ENCODE measurements at regions not wholly inside any gene's neighbourhood (a gene's known extent, or its start where the extent isn't known, plus 50 kb on each side); places are given as distances from the start of the nearest gene placed in this dataset.

DNA sequence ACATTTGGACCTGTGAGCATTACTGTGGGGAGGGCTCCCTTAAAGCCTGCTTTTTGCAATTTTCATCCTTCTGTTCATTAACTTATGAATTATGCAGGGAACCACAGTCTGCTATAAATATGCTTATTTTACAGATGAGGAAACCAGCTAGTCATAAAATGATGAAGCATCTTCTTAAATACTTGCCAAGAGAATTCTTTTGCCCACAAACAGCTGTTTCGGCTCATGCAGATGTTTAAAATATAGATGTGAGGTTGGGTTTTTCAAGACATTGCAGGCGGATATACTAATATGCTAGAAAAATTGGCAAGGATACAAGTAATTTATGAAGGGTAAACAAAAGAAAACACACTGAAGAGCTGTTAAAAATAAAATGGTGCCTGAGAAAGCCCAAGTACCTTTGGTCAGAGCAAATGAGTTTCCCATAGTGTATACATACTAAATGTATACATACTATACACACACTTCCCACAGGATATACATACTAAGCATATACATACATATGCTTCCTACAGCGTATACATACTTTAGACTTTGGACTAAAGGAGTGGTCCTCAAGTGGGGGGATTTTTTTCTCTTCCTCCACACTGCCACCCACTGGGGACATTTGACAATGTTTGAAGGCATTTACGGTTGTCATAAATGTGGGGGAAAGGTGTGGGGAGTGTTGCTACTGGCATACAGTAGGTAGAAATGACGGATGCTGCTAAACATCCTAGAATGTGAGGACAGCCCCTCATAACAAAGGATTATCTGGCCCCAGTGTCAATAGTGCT lies 164.9 kb upstream of the CSNK1A1L start:
- RAD21 ChIA-PET (ENCODE audit: low non-redundant PET in 1 of 2, low total read pairs in 2 of 2, uncharacterized antibody in 2 of 2, unreplicated experiment in 2 of 2): no interaction called here
- Histone ChIP-seq H3K9me3 (ENCODE audit: control insufficient read depth in 1 of 2, insufficient read depth in 1 of 2, low read depth in 1 of 2, low read length in 2 of 2) (peaks cover 0 to 20% of the 10 kb centered on the region in 2 experiments; a peak in 2 of 4 replicates), H3K4me3 (replicated peaks in 1 of 2; ENCODE audit: low read depth in 1 of 2, low read length in 2 of 2) (no peak overlapping the region), H2AFZ (ENCODE audit: low read depth, low read length, poor library complexity, severe bottlenecking) (no peak overlapping the region), H4K20me1 (ENCODE audit: insufficient read depth) (no peaks in the 10 kb centered on the region), H3K4me1 (ENCODE audit: control insufficient read depth in 1 of 2, insufficient read depth in 2 of 2, low read length in 2 of 2) (no peaks in the 10 kb centered on the region), H3K9ac (ENCODE audit: low read length) (no peak overlapping the region), H3K27me3 (ENCODE audit: insufficient read depth, low read length) (no peaks in the 10 kb centered on the region), H3K36me3 (ENCODE audit: control insufficient read depth in 1 of 2, insufficient read depth in 2 of 2, low read length in 2 of 2) (no peaks in the 10 kb centered on the region), H3K4me2 (ENCODE audit: low read length) (no peak overlapping the region), H3K79me2 (ENCODE audit: insufficient read depth, low read length) (no peaks in the 10 kb centered on the region), H3K9me2 (ENCODE audit: insufficient read depth) (no peaks in the 10 kb centered on the region), H3K27ac (ENCODE audit: low read depth, low read length) (no peak overlapping the region)
- ATAC-seq: no peak
- CTCF ChIA-PET: no interaction called here
- intact Hi-C loops (cut with micrococcal nuclease): no loop called here
- BruUV-seq (replicated peaks): no TSS peak
- no peak for DNase-seq (ENCODE audit: low read depth, low spot score)
- POLR2A ChIA-PET: no interaction called here
- TF ChIP-seq, protein P1, sequence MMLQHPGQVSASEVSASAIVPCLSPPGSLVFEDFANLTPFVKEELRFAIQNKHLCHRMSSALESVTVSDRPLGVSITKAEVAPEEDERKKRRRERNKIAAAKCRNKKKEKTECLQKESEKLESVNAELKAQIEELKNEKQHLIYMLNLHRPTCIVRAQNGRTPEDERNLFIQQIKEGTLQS (IDR thresholded peaks at IDR 0.05): no peak
- TF ChIP-seq JUND (IDR thresholded peaks at IDR 0.05) (no peak), SP1 (IDR thresholded peaks at IDR 0.05; ENCODE audit: low read depth) (no peak), TCF7L2 (IDR thresholded peaks at IDR 0.05; ENCODE audit: borderline replicate concordance, extremely low read depth, insufficient read depth, insufficient read length) (no peak), SRF (IDR thresholded peaks at IDR 0.05; ENCODE audit: low read depth) (no peak), EZH2phosphoT487 (IDR thresholded peaks at IDR 0.05; ENCODE audit: borderline replicate concordance) (no peak), POLR2AphosphoS5 (IDR thresholded peaks at IDR 0.05; ENCODE audit: low read depth, low read length) (no peak), ELF1 (IDR thresholded peaks at IDR 0.05; ENCODE audit: borderline replicate concordance, low read depth) (no peak), EGR1 (IDR thresholded peaks at IDR 0.05; ENCODE audit: low read depth) (no peak), YY1 (IDR thresholded peaks at IDR 0.05; ENCODE audit: extremely low read depth, insufficient replicate concordance, low read depth, low read length) (no peak), EZH2 (IDR thresholded peaks at IDR 0.05) (no peak), ZFX (IDR thresholded peaks at IDR 0.05) (no peak), CBX3 (IDR thresholded peaks at IDR 0.05; ENCODE audit: low read depth) (no peak), CEBPB (IDR thresholded peaks at IDR 0.05; ENCODE audit: low read depth) (no peak), FOSL1 (IDR thresholded peaks at IDR 0.05; ENCODE audit: low read depth) (no peak), ZNF274 (IDR thresholded peaks at IDR 0.05; ENCODE audit: low read depth, low read length) (no peak), SIN3A (IDR thresholded peaks at IDR 0.05; ENCODE audit: low read depth) (no peak)
- TF ChIP-seq, protein P2, sequence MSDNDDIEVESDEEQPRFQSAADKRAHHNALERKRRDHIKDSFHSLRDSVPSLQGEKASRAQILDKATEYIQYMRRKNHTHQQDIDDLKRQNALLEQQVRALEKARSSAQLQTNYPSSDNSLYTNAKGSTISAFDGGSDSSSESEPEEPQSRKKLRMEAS (IDR thresholded peaks at IDR 0.05): no peak
- TF ChIP-seq, protein P3, sequence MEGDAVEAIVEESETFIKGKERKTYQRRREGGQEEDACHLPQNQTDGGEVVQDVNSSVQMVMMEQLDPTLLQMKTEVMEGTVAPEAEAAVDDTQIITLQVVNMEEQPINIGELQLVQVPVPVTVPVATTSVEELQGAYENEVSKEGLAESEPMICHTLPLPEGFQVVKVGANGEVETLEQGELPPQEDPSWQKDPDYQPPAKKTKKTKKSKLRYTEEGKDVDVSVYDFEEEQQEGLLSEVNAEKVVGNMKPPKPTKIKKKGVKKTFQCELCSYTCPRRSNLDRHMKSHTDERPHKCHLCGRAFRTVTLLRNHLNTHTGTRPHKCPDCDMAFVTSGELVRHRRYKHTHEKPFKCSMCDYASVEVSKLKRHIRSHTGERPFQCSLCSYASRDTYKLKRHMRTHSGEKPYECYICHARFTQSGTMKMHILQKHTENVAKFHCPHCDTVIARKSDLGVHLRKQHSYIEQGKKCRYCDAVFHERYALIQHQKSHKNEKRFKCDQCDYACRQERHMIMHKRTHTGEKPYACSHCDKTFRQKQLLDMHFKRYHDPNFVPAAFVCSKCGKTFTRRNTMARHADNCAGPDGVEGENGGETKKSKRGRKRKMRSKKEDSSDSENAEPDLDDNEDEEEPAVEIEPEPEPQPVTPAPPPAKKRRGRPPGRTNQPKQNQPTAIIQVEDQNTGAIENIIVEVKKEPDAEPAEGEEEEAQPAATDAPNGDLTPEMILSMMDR (IDR thresholded peaks at IDR 0.05 in 2 of 3, conservative IDR thresholded peaks at IDR 0.05 in 1 of 3; ENCODE audit: borderline replicate concordance in 1 of 3, insufficient read depth in 1 of 3, low read depth in 2 of 3, low read length in 2 of 3): no peak
- TF ChIP-seq, protein P4, sequence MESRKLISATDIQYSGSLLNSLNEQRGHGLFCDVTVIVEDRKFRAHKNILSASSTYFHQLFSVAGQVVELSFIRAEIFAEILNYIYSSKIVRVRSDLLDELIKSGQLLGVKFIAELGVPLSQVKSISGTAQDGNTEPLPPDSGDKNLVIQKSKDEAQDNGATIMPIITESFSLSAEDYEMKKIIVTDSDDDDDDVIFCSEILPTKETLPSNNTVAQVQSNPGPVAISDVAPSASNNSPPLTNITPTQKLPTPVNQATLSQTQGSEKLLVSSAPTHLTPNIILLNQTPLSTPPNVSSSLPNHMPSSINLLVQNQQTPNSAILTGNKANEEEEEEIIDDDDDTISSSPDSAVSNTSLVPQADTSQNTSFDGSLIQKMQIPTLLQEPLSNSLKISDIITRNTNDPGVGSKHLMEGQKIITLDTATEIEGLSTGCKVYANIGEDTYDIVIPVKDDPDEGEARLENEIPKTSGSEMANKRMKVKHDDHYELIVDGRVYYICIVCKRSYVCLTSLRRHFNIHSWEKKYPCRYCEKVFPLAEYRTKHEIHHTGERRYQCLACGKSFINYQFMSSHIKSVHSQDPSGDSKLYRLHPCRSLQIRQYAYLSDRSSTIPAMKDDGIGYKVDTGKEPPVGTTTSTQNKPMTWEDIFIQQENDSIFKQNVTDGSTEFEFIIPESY (IDR thresholded peaks at IDR 0.05; ENCODE audit: extremely low read depth, insufficient replicate concordance, low read length): no peak

Measured in HCT116 (cell line).